GM18909 (cell line): ENCODE measurements at regions not wholly inside any gene's neighbourhood (a gene's known extent, or its start where the extent isn't known, plus 50 kb on each side); places are given as distances from the start of the nearest gene placed in this dataset.
"Not testable (repeated sequence)": the region's sequence is repeated elsewhere in the genome, so short reads cannot be mapped to it uniquely, and the experiment has no call there.

Source experiments
- ATAC-seq: cut with Tn5 transposase; IDR thresholded peaks from one replicate; pipeline ENCODE4 v1.9.1; 2021; ENCODE audit warnings: mild to moderate bottlenecking; ENCODE audit not compliant: unreplicated experiment, poor library complexity

DNA sequence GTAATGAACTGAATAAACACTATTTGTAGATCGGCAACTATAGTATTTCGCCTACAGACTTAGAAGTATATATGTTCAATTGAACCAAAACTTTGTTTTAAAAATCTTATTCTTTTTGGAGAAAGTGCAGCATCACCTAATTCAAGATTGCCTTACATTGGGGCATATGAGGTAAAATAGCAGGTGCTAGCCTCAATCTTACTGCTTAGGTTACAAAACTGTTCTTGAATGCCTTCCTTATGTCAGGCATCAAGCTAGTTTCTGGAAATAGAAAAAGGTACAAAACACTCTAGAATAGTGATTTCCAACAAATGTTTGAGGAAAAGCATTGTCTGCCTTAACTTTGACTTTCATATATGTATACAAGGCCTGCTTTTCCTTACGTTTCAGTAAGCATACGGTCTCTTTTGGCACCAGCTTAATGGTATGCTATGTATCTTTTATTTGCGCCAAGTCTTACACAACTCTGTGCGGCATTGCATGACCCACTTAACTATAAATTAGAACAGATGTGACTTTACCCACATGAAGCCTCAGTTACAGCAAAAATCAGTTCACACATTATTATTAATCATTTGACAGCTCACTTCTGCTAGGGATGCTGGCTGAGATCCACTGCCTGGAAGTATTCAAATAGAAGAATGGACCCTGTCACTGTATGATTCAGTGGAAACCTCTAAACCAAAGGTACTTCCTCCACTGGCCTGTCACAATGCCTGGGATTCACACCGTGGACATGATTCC lies 174.1 kb downstream of the PRELID2 start:
- no peak for ATAC-seq

- no peak for ATAC-seq
Measured at GRCh38 chr5:145658435-145658834, 176.7 kb downstream of the PRELID2 start.

- not testable (repeated sequence) for ATAC-seq
Measured at GRCh38 chr5:145652700-145653099, 182.4 kb downstream of the PRELID2 start.

DNA sequence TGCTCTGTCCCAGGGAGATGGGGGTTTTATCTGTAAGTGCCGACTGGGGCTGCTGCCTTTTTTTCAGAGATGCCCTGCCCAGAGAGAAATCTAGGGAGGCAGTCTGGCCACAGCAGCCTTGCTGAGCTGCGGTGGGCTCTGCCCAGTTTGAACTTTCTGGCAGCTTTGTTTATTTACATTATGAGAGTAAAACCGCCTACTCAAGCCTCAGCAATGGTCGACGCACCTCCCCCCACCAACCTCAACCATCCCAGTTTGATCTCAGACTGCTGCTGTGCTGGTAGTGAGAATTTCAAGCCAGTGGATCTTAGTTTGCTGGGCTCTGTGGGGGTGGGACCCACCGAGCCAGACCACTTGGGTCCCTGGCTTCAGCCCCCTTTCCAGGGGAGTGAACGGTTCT lies 188.0 kb downstream of the PRELID2 start:
- not testable (repeated sequence) for ATAC-seq

GRCh38 chr5:145643214-145643613 lies 191.9 kb downstream of the PRELID2 start:
- ATAC-seq = not testable (repeated sequence)

DNA sequence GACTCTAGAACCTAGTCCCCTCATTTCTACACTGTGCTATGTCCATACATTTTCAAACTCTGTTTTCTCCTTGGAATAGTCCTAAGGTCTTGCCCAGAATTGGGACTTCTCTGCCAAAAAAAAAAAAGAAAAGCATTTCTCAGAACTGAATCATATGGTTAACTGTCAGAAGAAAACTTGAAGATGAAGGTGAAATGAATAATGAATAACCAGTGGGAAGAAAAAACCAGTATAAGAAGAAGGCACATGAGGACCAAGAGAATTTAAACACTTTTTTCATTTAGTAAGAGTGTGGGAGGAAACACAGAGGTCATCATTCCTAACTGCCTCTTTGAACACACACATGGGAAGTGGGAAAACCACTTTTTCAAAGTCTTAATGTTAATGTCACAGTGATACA lies 197.7 kb downstream of the PRELID2 start:
- no peak for ATAC-seq

DNA sequence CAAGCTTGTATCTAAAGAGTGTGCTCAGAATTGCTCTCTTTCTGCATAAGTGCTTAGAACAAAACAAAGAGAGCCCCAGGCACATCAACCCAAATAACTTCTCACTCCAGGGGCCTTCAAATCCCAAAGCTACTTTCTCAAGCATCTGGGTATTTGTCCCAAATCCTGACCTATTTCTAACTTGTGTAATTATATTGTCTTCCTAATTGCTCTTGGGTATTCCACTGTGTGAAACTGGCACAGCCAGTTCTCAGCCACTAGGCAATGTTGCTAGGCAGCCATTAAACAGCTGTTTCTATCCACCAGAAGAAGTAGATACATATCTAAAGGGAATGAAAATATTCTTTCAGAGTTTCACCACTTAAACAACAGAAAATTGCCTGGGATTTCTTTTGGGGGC lies 198.8 kb downstream of the PRELID2 start:
- no peak for ATAC-seq

DNA sequence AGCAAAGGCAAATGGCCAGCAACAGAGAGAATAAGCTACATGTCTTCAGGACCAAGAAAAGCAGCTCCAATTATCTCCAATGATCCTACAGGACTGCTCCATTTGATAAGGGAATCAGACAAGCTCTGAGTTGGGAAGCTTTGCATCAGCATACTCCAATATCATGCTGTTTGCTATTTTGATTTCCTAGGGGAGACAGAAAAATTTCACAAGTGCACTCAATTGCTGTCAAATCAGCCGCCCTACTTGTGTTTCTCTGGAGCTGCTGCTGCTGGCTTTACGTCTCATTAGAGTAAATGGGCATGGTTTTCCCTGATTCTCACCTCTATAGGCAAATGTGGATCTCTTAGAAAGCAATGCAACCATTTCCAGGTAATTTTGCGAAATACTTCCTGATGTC lies 201.7 kb downstream of the PRELID2 start:
- ATAC-seq = no peak

DNA sequence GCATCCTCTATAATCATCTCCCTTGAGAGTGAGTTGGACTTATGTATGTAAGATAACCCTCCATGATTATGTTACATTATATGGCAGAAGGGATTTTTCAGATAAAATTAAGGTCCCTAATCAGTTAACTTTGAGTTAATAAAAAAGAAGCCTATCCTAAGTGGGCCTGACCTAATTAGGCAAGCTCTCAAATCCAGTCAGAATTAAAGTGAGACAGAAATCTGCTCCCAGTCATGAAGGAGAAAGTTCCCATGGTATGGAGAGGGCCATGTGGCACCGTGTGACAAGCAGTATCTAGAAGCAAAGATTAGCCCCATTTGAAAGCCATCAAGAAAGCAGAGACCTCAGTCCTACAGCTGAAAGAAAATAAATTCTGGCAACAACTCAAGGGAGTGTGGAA lies 202.4 kb downstream of the PRELID2 start:
- ATAC-seq = no peak

DNA sequence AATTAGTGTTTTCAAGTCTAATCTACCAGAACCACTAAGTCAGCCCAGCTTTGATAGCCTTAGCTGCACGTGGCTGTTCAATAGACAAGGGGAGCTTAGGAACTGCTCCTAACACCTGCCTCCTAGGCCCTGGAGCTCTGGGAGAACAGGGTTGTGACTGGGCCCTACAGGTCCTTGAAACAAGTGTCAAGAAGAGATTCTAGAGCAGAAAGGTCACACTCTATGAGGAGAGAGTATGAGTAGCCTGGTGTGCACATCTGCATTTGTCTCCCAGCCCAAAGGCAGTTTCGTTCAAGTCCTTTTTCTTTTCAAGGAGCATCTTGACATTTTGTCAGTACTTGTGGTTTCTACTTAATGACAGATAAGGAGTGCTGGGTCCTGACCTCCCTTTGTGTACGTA lies 206.1 kb downstream of the PRELID2 start:
- ATAC-seq = no peak

DNA sequence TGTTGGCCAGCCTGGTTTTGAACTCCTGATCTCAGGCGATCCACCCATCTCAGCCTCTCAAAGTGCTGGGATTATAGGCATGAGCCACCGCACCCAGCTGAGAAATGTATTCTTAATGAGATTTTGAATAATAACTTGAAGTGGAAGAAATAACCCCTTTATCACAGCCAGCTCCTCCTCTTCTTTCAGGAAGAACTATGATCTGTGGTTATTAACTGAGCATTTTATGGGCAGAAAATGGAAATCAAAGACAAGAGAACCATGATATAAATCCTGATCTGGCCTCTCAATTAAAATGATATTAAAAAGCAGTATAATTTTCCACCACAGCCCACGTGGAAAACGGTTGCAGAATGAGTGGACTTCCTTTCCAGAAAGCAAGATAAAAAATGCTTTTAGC lies 206.6 kb downstream of the PRELID2 start:
- no peak for ATAC-seq

GRCh38 chr5:145619806-145620310 lies 215.3 kb downstream of the PRELID2 start:
- no peak for ATAC-seq

DNA sequence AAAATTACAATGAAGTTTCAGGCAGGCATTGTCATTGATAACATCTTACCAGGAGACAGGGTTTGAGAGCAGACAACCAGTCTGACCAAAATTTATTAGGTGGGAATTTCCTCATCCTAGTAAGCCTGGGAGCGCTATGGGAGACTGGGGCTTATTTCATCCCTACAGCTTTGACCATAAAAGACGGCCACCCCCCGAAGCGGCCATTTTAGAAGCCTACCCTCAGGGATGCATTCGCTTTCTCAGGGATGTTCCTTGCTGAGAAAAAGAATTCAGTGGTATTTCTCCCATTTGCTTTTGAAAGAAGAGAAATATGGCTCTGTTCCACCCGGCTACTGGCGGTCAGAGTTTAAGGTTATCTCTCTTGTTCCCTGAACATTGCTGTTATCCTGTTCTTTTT lies 218.4 kb downstream of the PRELID2 start:
- ATAC-seq = not testable (repeated sequence)

DNA sequence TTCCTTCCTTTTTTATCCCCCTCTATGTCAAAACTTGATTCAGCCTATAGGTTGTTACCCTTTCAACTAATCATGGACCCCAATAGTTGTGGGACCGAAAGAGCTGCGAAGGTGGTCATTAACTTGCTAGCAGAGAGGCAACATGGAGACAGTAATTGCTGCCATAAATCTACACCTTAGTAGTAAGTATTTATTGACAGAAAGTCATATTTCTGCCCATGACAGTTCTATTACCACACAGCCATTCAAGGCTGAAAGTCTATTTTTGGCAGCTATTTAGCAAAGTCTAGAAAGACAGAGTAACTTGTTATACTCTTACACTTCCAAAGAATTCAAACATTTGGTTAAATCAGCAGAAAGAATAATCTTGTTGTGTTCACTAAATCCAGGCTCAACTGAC lies 236.2 kb downstream of the PRELID2 start:
- no peak for ATAC-seq

DNA sequence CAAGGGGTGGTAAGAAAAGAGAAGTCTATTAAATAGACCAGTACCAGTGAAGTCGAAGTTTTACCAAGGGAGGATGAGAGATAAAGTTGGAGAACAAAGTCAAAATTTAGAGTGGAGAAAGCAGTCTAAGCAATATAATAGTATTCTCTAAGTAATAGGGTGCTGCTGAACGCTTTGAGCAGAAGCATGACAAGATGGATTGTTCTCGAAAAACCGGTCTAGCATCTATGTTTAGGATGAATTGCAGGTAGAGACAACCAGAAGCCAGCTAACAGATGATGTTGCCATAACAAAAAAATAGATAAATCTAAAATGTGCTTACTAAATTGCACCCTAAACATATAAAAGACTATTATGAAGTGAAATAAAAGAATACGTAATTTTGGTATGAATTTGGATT lies 237.0 kb downstream of the PRELID2 start:
- ATAC-seq = no peak

DNA sequence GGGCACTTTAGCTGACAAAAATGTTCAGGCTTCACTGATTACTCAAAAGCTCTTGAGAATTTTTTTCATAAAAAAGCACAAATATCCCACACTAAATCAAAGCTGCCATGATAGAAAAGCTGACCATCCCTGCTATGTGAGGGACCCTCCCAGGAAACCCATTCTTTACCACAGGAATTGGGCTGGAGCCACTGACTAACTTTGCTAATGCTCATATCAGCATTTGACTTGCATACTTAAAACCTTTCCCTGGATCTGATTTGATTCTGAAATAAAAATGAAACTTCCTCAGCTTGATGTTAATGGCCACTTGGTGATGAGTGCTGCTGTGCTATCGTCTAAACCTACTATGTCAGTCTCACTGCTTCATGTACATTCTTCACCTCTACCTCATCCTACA lies 243.6 kb downstream of the PRELID2 start:
- no peak for ATAC-seq

DNA sequence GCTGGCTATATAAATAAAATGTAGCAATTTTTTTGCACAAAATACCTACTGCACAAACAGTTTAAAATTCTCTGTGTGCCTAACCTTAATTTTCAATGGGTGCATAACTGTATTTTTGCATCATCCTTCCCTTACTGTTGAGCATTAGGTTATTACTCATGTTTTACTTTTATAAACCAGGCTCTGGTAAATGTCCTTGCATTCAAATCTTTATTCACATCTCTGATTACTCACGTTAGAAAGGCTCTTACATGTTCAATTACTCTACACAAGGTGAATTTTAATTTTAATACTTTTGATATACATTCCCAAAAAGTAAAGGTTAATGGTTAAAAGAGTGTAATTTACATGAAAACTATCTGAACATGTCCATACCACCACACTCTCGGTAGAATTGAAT lies 246.1 kb downstream of the PRELID2 start:
- ATAC-seq = no peak

- no peak for ATAC-seq
Measured at GRCh38 chr5:145588558-145588957, 246.6 kb downstream of the PRELID2 start.

DNA sequence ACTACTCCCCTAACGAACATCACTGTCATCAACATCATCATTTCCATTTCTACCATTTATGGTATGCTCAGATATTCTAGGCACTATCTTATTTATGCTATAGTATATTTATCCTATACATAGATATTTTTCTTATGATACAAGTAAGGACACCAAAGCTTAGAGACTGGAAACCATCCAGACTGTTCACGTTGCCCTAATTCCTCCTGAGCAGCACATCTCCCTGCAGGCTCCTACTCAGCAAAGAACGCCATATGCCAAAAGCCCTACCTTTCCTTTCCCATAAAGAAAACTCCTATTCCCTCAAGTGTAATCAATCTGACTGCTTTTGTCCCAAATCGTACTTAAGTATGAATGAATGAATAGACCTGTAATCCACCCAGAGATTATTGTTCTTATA lies 247.0 kb downstream of the PRELID2 start:
- ATAC-seq = no peak

DNA sequence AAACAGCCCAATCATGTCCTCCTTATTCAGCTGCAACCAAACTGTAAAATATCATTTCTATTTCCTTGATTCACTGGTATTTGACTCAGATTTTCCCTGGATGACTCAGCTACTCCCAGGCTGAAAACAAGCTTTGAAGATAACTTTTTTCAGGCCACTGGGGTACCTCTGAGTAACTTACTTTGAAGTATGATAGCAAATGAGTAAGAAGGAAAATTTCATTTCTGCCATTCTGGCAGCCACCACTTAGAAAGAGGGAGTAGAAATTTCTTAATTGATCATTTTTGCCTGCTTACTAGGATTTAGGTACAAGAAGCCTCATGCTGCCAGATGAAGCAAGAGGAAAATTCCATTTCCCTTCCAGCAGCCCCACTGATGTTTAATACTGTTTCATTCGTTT lies 247.4 kb downstream of the PRELID2 start:
- no peak for ATAC-seq

DNA sequence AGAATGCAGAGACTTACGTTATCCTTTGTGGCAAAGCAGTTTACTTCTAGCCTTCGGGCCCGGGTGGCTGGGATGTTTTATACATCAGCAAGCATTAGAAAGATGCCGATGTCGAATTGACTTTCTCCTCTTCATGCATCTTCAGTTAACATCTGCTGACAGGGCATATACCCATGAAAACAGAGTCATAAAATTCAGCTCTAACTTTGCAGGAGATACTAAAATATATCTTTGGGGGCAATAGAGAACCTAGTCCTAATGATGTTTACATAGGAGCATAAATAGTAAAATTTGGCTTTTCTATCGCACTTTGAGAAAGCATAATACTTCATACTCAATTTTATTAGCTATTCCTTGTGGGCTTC lies 247.9 kb downstream of the PRELID2 start:
- ATAC-seq = no peak

GRCh38 chr5:145586661-145587307 lies 248.4 kb downstream of the PRELID2 start:
- no peak for ATAC-seq
